Body of pancreas (tissue), 4 donors: ENCODE measurements at regions not wholly inside any gene's neighbourhood (a gene's known extent, or its start where the extent isn't known, plus 50 kb on each side); places are given as distances from the start of the nearest gene placed in this dataset.

ENCODE experiments used
- CTCF ChIP-seq, 7 experiments: fragments of 450-650 bp in 4 of 7; fragments of 200-600 bp in 3 of 7; sonication (generic) in 3 of 7; IDR thresholded peaks; one replicate each; pipeline ENCODE4 v1.5.1; 2016 to 2019; ENCODE audit warnings: antibody characterized with exemption in 7 of 7
- POLR2A ChIP-seq, 3 donors: fragments of 450-650 bp; IDR thresholded peaks; one replicate each; pipeline ENCODE4 v1.6.1; 2016; ENCODE audit warnings: antibody characterized with exemption in 3 of 3, mild to moderate bottlenecking in 2 of 3

- TF ChIP-seq CTCF (IDR thresholded peaks at IDR 0.05) (no peak), POLR2A (IDR thresholded peaks at IDR 0.05) (no peak)
Measured at GRCh38 chr5:97266076-97266475, 83.0 kb upstream of the RIOK2 start.
